Stimulated activated CD8-positive, alpha-beta memory T cell treated with anti-CD3 and anti-CD28 coated beads, Interleukin-4, amount 100 ng/mL, for 24 hours (primary cell): ENCODE measurements at regions not wholly inside any gene's neighbourhood (a gene's known extent, or its start where the extent isn't known, plus 50 kb on each side); places are given as distances from the start of the nearest gene placed in this dataset.
A peak's percentile ranks its signal among the peaks of the same experiment; 100 is the strongest.
"Not testable (repeated sequence)": the region's sequence is repeated elsewhere in the genome, so short reads cannot be mapped to it uniquely, and the experiment has no call there.

Experiments used
- DNase-seq: peaks from one replicate; pipeline ENCODE4 v3.0.0-alpha.2; 2020; ENCODE audit warnings: low read depth

GRCh38 chr1:234843946-234844345 is 234.0 kb upstream of the IRF2BP2 start:
- no peak for DNase-seq

- peak; percentile 70 for DNase-seq
Measured at GRCh38 chr1:234842726-234843641, 233.0 kb upstream of the IRF2BP2 start.

- no peak for DNase-seq
Measured at GRCh38 chr1:234841710-234842231, 231.8 kb upstream of the IRF2BP2 start.

GRCh38 chr1:234841281-234841680 is 231.3 kb upstream of the IRF2BP2 start:
- DNase-seq: no peak

- no peak for DNase-seq
Measured at GRCh38 chr1:234840843-234841242, 230.9 kb upstream of the IRF2BP2 start.

- no peak for DNase-seq
Measured at GRCh38 chr1:234840253-234840652, 230.3 kb upstream of the IRF2BP2 start.

GRCh38 chr1:234839663-234840062 is 229.7 kb upstream of the IRF2BP2 start:
- no peak for DNase-seq

GRCh38 chr1:234838820-234839219 is 228.8 kb upstream of the IRF2BP2 start:
- no peak for DNase-seq

- DNase-seq: no peak
Measured at GRCh38 chr1:234838182-234838581, 228.2 kb upstream of the IRF2BP2 start.

GRCh38 chr1:234837713-234838112 is 227.7 kb upstream of the IRF2BP2 start:
- DNase-seq: no peak

- DNase-seq: no peak
Measured at GRCh38 chr1:234836776-234837357, 226.9 kb upstream of the IRF2BP2 start.

- DNase-seq: no peak
Measured at GRCh38 chr1:234836045-234836681, 226.2 kb upstream of the IRF2BP2 start.

- no peak for DNase-seq
Measured at GRCh38 chr1:234835239-234835638, 225.3 kb upstream of the IRF2BP2 start.

GRCh38 chr1:234833646-234834045 is 223.7 kb upstream of the IRF2BP2 start:
- DNase-seq: no peak

- no peak for DNase-seq
Measured at GRCh38 chr1:234833118-234833517, 223.1 kb upstream of the IRF2BP2 start.

GRCh38 chr1:234827656-234828055 is 217.7 kb upstream of the IRF2BP2 start:
- DNase-seq: no peak

- DNase-seq: no peak
Measured at GRCh38 chr1:234827181-234827580, 217.2 kb upstream of the IRF2BP2 start.

- no peak for DNase-seq
Measured at GRCh38 chr1:234826352-234826751, 216.4 kb upstream of the IRF2BP2 start.

- DNase-seq: no peak
Measured at GRCh38 chr1:234825498-234826165, 215.7 kb upstream of the IRF2BP2 start.

- DNase-seq: not testable (repeated sequence)
Measured at GRCh38 chr1:234824836-234825235, 214.9 kb upstream of the IRF2BP2 start.

- DNase-seq: no peak
Measured at GRCh38 chr1:234823191-234824176, 213.5 kb upstream of the IRF2BP2 start.
